ENCODE measurements at regions not wholly inside any gene's neighbourhood (a gene's known extent, or its start where the extent isn't known, plus 50 kb on each side); places are given as distances from the start of the nearest gene placed in this dataset.

DNA sequence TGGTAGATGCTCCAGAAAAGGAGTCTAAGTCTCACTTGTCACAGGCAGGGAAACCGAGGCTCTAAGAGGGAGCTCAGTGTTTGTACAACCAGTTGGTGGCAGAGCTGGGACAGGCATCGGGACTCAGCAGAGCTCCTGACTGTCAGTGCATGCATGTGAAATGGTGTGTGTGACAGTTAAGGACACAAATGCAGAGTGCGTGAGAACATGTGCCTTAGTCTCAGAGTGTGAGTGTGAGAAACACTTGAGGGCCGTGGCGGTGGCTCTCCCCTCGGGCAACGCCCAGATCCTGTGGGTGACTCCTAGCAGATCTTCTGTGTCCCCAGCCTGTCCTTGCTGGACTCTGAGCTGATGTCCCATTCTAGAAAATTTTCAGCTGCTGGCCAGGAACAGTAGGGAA is 362.6 kb downstream of the MATN1 start:
- no peak overlapping the region for H3K27ac ChIP-seq (ENCODE audit: control insufficient read depth, insufficient read depth, low read length)
- no peaks in the 10 kb centered on the region for H3K4me1 ChIP-seq (ENCODE audit: control insufficient read depth, extremely low read depth, insufficient read depth, low read length)
- no peaks in the 10 kb centered on the region for H4K20me1 ChIP-seq (ENCODE audit: control insufficient read depth, extremely low read depth, insufficient read depth, low read length)
- no peaks in the 10 kb centered on the region for H3K79me2 ChIP-seq (ENCODE audit: control insufficient read depth, insufficient read depth, low read length)
- H3K9me1 ChIP-seq (ENCODE audit: control insufficient read depth, extremely low read depth, insufficient read depth, low read length) = no peaks in the 10 kb centered on the region
- no peak overlapping the region for H3K4me3 ChIP-seq (ENCODE audit: control insufficient read depth in 2 of 3, extremely low read depth in 1 of 3, insufficient read depth in 2 of 3, low read depth in 1 of 3, low read length in 3 of 3)
- H3K4me2 ChIP-seq (ENCODE audit: control insufficient read depth, extremely low read depth, insufficient read depth, low read depth, low read length) = no peak overlapping the region
- H3K9me3 ChIP-seq (ENCODE audit: control insufficient read depth, low read depth, low read length) = no peaks in the 10 kb centered on the region
- no peak overlapping the region for H2AFZ ChIP-seq (ENCODE audit: control insufficient read depth, low read length)
- no peaks in the 10 kb centered on the region for H3K36me3 ChIP-seq (ENCODE audit: control insufficient read depth in 2 of 2, extremely low read depth in 1 of 2, insufficient read depth in 2 of 2, low read length in 2 of 2)
- no peak for FAIRE-seq
- no peaks in the 10 kb centered on the region for H3K27me3 ChIP-seq (ENCODE audit: control insufficient read depth, extremely low read depth, insufficient read depth, low read length)
- dilution Hi-C loops (cut with MboI; ENCODE audit: extremely low pct_ligation_motif_present, low sequenced_read_pairs) = no loop called here
- H3K9ac ChIP-seq (ENCODE audit: control insufficient read depth, extremely low read depth, insufficient read depth, low read length) = no peak overlapping the region
- DNase-seq (ENCODE audit: low read depth, low spot score) = no peak
- TF ChIP-seq EZH2 (IDR thresholded peaks at IDR 0.05; ENCODE audit: low read length) = no peak
- TF ChIP-seq CTCF (optimal IDR thresholded peaks at IDR 0.05 in 1 of 3, IDR thresholded peaks at IDR 0.05 in 1 of 3, conservative IDR thresholded peaks at IDR 0.05 in 1 of 3; ENCODE audit: extremely low read depth in 1 of 3, insufficient read depth in 2 of 3, low read length in 3 of 3) = peak in 1 of 3 experiments; percentile 18

DNA sequence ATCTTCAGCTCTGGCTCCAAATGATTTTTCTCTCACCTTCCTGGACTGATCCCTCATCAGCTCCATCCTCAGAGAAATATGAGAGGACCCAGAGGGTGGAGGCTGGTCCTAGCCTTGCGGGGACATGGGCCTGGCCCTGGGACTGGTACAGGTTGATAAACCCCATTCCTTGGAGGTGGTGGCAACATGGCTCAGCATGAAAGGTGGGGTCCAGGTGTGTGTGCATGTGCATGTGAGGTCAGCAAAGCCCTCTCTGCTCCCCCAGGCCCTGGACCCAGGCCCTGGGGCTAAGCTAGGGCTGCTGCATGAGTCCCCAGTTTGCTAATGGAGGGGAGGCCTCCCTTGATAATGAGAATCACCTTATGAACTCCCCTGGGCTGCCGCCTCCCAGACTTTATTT is 363.1 kb downstream of the MATN1 start:
- no peak for DNase-seq (ENCODE audit: low read depth, low spot score)
- TF ChIP-seq EZH2 (IDR thresholded peaks at IDR 0.05; ENCODE audit: low read length) (no peak), CTCF (optimal IDR thresholded peaks at IDR 0.05 in 1 of 3, IDR thresholded peaks at IDR 0.05 in 1 of 3, conservative IDR thresholded peaks at IDR 0.05 in 1 of 3; ENCODE audit: extremely low read depth in 1 of 3, insufficient read depth in 2 of 3, low read length in 3 of 3) (no peak)
- Histone ChIP-seq H3K79me2 (ENCODE audit: control insufficient read depth, insufficient read depth, low read length) (no peaks in the 10 kb centered on the region), H3K4me3 (ENCODE audit: control insufficient read depth in 2 of 3, extremely low read depth in 1 of 3, insufficient read depth in 2 of 3, low read depth in 1 of 3, low read length in 3 of 3) (no peak overlapping the region), H3K36me3 (ENCODE audit: control insufficient read depth in 2 of 2, extremely low read depth in 1 of 2, insufficient read depth in 2 of 2, low read length in 2 of 2) (no peaks in the 10 kb centered on the region), H3K27ac (ENCODE audit: control insufficient read depth, insufficient read depth, low read length) (no peak overlapping the region), H3K4me1 (ENCODE audit: control insufficient read depth, extremely low read depth, insufficient read depth, low read length) (no peaks in the 10 kb centered on the region), H3K9me1 (ENCODE audit: control insufficient read depth, extremely low read depth, insufficient read depth, low read length) (no peaks in the 10 kb centered on the region), H3K4me2 (ENCODE audit: control insufficient read depth, extremely low read depth, insufficient read depth, low read depth, low read length) (no peak overlapping the region), H4K20me1 (ENCODE audit: control insufficient read depth, extremely low read depth, insufficient read depth, low read length) (no peaks in the 10 kb centered on the region), H3K27me3 (ENCODE audit: control insufficient read depth, extremely low read depth, insufficient read depth, low read length) (no peaks in the 10 kb centered on the region), H3K9ac (ENCODE audit: control insufficient read depth, extremely low read depth, insufficient read depth, low read length) (no peak overlapping the region), H2AFZ (ENCODE audit: control insufficient read depth, low read length) (no peak overlapping the region), H3K9me3 (ENCODE audit: control insufficient read depth, low read depth, low read length) (no peaks in the 10 kb centered on the region)
- FAIRE-seq = no peak
- dilution Hi-C loops (cut with MboI; ENCODE audit: extremely low pct_ligation_motif_present, low sequenced_read_pairs) = no loop called here

All from keratinocyte (primary cell).